ENCODE measurements at regions not wholly inside any gene's neighbourhood (a gene's known extent, or its start where the extent isn't known, plus 50 kb on each side); places are given as distances from the start of the nearest gene placed in this dataset.

- no peak overlapping the region for H3K4me3 ChIP-seq (ENCODE audit: low read depth, low read length)
- no peak for TF ChIP-seq CTCF (IDR thresholded peaks at IDR 0.05; ENCODE audit: low read depth, low read length)
Observed at GRCh38 chr13:82802528-82802927, 1079.7 kb downstream of the SLITRK1 start.

- H3K4me3 ChIP-seq (ENCODE audit: low read depth, low read length) = no peak overlapping the region
- TF ChIP-seq CTCF (IDR thresholded peaks at IDR 0.05; ENCODE audit: low read depth, low read length) = no peak
Observed at GRCh38 chr13:82800391-82800790, 1081.9 kb downstream of the SLITRK1 start.

- H3K4me3 ChIP-seq (ENCODE audit: low read depth, low read length) = no peak overlapping the region
- TF ChIP-seq CTCF (IDR thresholded peaks at IDR 0.05; ENCODE audit: low read depth, low read length) = no peak
Observed at GRCh38 chr13:82797876-82798275, 1084.4 kb downstream of the SLITRK1 start.

- TF ChIP-seq CTCF (IDR thresholded peaks at IDR 0.05; ENCODE audit: low read depth, low read length) = no peak
- H3K4me3 ChIP-seq (ENCODE audit: low read depth, low read length) = no peak overlapping the region
Observed at GRCh38 chr13:82791035-82791434, 1091.2 kb downstream of the SLITRK1 start.

- no peak overlapping the region for H3K4me3 ChIP-seq (ENCODE audit: low read depth, low read length)
- no peak for TF ChIP-seq CTCF (IDR thresholded peaks at IDR 0.05; ENCODE audit: low read depth, low read length)
Observed at GRCh38 chr13:82772816-82773215, 1109.5 kb downstream of the SLITRK1 start.

- no peak for TF ChIP-seq CTCF (IDR thresholded peaks at IDR 0.05; ENCODE audit: low read depth, low read length)
- H3K4me3 ChIP-seq (ENCODE audit: low read depth, low read length) = no peak overlapping the region
Observed at GRCh38 chr13:82766732-82767321, 1115.4 kb downstream of the SLITRK1 start.

- TF ChIP-seq CTCF (IDR thresholded peaks at IDR 0.05; ENCODE audit: low read depth, low read length) = no peak
- no peak overlapping the region for H3K4me3 ChIP-seq (ENCODE audit: low read depth, low read length)
Observed at GRCh38 chr13:82758044-82758443, 1124.2 kb downstream of the SLITRK1 start.

Measured in WI38 (cell line).